IMR-90 (cell line): ENCODE measurements at regions not wholly inside any gene's neighbourhood (a gene's known extent, or its start where the extent isn't known, plus 50 kb on each side); places are given as distances from the start of the nearest gene placed in this dataset.

ENCODE experiments used
- ATAC-seq: fragments of 200-7000 bp; cut with Tn5 transposase; 2 replicates; pipeline ENCODE4 v1.9.1; 2020; ENCODE audit warnings: low read depth, mild to moderate bottlenecking, moderate library complexity
- BruUV-seq: library from RNA; stranded (reverse); fragments of 400-500 nt; replicated peaks from 2 replicates; lab custom pipeline; 2021; lab: Mats Ljungman, UMichigan
- CTCF ChIA-PET: fragments of 300-600 bp; formaldehyde crosslinking; extraction: SDS; loops from one replicate; lab custom pipeline; 2021; ENCODE audit warnings: antibody characterized with exemption; lab: Yijun Ruan, JAX
- POLR2A ChIA-PET: fragments of 300-600 bp; sonication (Branson Sonifier 250); formaldehyde crosslinking; loops from one replicate; lab custom pipeline; 2022; ENCODE audit warnings: antibody characterized with exemption; ENCODE audit not compliant: unreplicated experiment; lab: Charles Lee
- DNase-seq: peaks from one replicate; pipeline ENCODE4 v3.0.0; 2013
- H2AFZ ChIP-seq: replicated peaks from 2 replicates; pipeline ENCODE3; 2013; ENCODE audit warnings: low read length, mild to moderate bottlenecking; ENCODE audit not compliant: poor library complexity
- H2AK5ac ChIP-seq: 2 replicates; pipeline ENCODE4 v1.6.1; 2013; ENCODE audit warnings: low read depth, low read length, inconsistent platforms
- H2AK9ac ChIP-seq: replicated peaks from 2 replicates; pipeline ENCODE3; 2013; ENCODE audit warnings: mild to moderate bottlenecking, low read depth, low read length, moderate library complexity; ENCODE audit not compliant: poor library complexity
- H2BK120ac ChIP-seq: 2 replicates; pipeline ENCODE4 v1.6.1; 2013; ENCODE audit warnings: low read depth, low read length, inconsistent platforms
- H2BK15ac ChIP-seq: 3 replicates; pipeline ENCODE4 v1.6.1; 2013; ENCODE audit warnings: low read depth, low read length, inconsistent platforms
- H2BK20ac ChIP-seq: 2 replicates; pipeline ENCODE4 v1.6.1; 2013; ENCODE audit warnings: low read depth, mild to moderate bottlenecking, inconsistent platforms, low read length, moderate library complexity
- H2BK5ac ChIP-seq: 2 replicates; pipeline ENCODE4 v1.6.1; 2013; ENCODE audit warnings: mild to moderate bottlenecking, low read depth, low read length, inconsistent platforms; ENCODE audit not compliant: poor library complexity, severe bottlenecking
- H3K14ac ChIP-seq: replicated peaks from 2 replicates; pipeline ENCODE4 v1.6.1; 2013; ENCODE audit warnings: low read depth, low read length, inconsistent platforms
- H3K18ac ChIP-seq: 2 replicates; pipeline ENCODE4 v1.6.1; 2013; ENCODE audit warnings: low read depth, low read length, control low read depth
- H3K23ac ChIP-seq: 2 replicates; pipeline ENCODE4 v1.6.1; 2013; ENCODE audit warnings: low read depth, low read length, inconsistent platforms
- H3K27ac ChIP-seq: 2 replicates; pipeline ENCODE4 v1.5.1; 2013; ENCODE audit warnings: mild to moderate bottlenecking, control low read depth, low read length; ENCODE audit not compliant: insufficient read depth
- H3K27me3 ChIP-seq: 2 replicates; pipeline ENCODE4 v1.6.1; 2013; ENCODE audit warnings: low read length; ENCODE audit not compliant: control insufficient read depth, insufficient read depth
- H3K36me3 ChIP-seq: 2 replicates; pipeline ENCODE4 v1.6.1; 2013; ENCODE audit warnings: low read length, mixed read lengths; ENCODE audit not compliant: control insufficient read depth, insufficient read depth
- H3K4ac ChIP-seq: 2 replicates; pipeline ENCODE4 v1.6.1; 2013; ENCODE audit warnings: low read depth, low read length, inconsistent platforms
- H3K4me1 ChIP-seq: 2 replicates; pipeline ENCODE4 v1.6.1; 2013; ENCODE audit warnings: low read length, mixed read lengths; ENCODE audit not compliant: control insufficient read depth, insufficient read depth
- H3K4me2 ChIP-seq: 2 replicates; pipeline ENCODE4 v1.6.1; 2013; ENCODE audit warnings: low read depth, mild to moderate bottlenecking, control low read depth, low read length, moderate library complexity
- H3K4me3 ChIP-seq: 2 replicates; pipeline ENCODE4 v1.5.1; 2013; ENCODE audit warnings: low read depth, mild to moderate bottlenecking, control low read depth, low read length, moderate library complexity; ENCODE audit not compliant: insufficient read depth
- H3K56ac ChIP-seq: 2 replicates; pipeline ENCODE4 v1.6.1; 2013; ENCODE audit warnings: low read length, inconsistent platforms; ENCODE audit not compliant: insufficient read depth; ENCODE audit errors: extremely low read depth
- H3K79me1 ChIP-seq, 2 experiments: 2 replicates each; pipeline ENCODE4 v1.6.1; 2013; ENCODE audit warnings: low read length in 2 of 2, inconsistent platforms in 1 of 2, low read depth in 1 of 2
- H3K9ac ChIP-seq: 2 replicates; pipeline ENCODE4 v1.6.1; 2013; ENCODE audit warnings: low read depth, low read length, control low read depth
- H3K9me1 ChIP-seq: 2 replicates; pipeline ENCODE4 v1.6.1; 2013; ENCODE audit warnings: low read length, inconsistent platforms; ENCODE audit not compliant: insufficient read depth
- H3K9me3 ChIP-seq: 2 replicates; pipeline ENCODE4 v1.6.1; 2013; ENCODE audit warnings: low read length; ENCODE audit not compliant: control insufficient read depth, insufficient read depth
- H4K20me1 ChIP-seq: 2 replicates; pipeline ENCODE4 v1.6.1; 2013; ENCODE audit warnings: low read length, inconsistent platforms; ENCODE audit not compliant: insufficient read depth
- H4K5ac ChIP-seq: 2 replicates; pipeline ENCODE4 v1.6.1; 2013; ENCODE audit warnings: mild to moderate bottlenecking, low read depth, low read length, control low read depth
- H4K8ac ChIP-seq, 2 experiments: 2 replicates each; pipeline ENCODE4 v1.6.1; 2013; ENCODE audit warnings: low read depth in 2 of 2, low read length in 2 of 2, control low read depth in 1 of 2, inconsistent platforms in 1 of 2
- H4K91ac ChIP-seq: 2 replicates; pipeline ENCODE4 v1.6.1; 2013; ENCODE audit warnings: low read depth, low read length, inconsistent platforms; ENCODE audit not compliant: insufficient read depth
- BHLHE40 ChIP-seq: fragments of 150-350 bp; IDR thresholded peaks from 2 replicates; pipeline ENCODE4 v1.6.1; 2016; ENCODE audit warnings: mild to moderate bottlenecking, low read depth, low read length
- CEBPB ChIP-seq: IDR thresholded peaks from 2 replicates; pipeline ENCODE4 v1.6.1; 2012; ENCODE audit warnings: low read depth, low read length, improper control_type of control experiment
- CHD1 ChIP-seq: IDR thresholded peaks from 2 replicates; pipeline ENCODE4 v1.6.1; 2012; ENCODE audit warnings: low read depth, low read length, improper control_type of control experiment
- CTCF ChIP-seq: conservative IDR thresholded peaks from 2 replicates; pipeline ENCODE4 v1.5.1; 2012; ENCODE audit warnings: mild to moderate bottlenecking, low read depth, low read length, improper control_type of control experiment
- ELK1 ChIP-seq: fragments of 150-350 bp; IDR thresholded peaks from 2 replicates; pipeline ENCODE4 v1.6.1; 2016; ENCODE audit warnings: low read depth, mild to moderate bottlenecking, low read length, moderate library complexity, borderline replicate concordance
- FOS ChIP-seq: fragments of 150-350 bp; IDR thresholded peaks from 2 replicates; pipeline ENCODE4 v1.6.1; 2016; ENCODE audit warnings: low read depth, low read length
- MAFK ChIP-seq: IDR thresholded peaks from 2 replicates; pipeline ENCODE4 v1.6.1; 2012; ENCODE audit warnings: low read depth, low read length, improper control_type of control experiment
- MAZ ChIP-seq: IDR thresholded peaks from 2 replicates; pipeline ENCODE4 v1.6.1; 2012; ENCODE audit warnings: low read depth, mild to moderate bottlenecking, low read length, improper control_type of control experiment, moderate library complexity, borderline replicate concordance
- MXI1 ChIP-seq: IDR thresholded peaks from 2 replicates; pipeline ENCODE4 v1.6.1; 2012; ENCODE audit warnings: low read depth, mild to moderate bottlenecking, low read length, moderate library complexity, borderline replicate concordance
- NFE2L2 ChIP-seq: fragments of 150-350 bp; IDR thresholded peaks from 2 replicates; pipeline ENCODE4 v1.6.1; 2016; ENCODE audit warnings: low read depth, mild to moderate bottlenecking, low read length
- POLR2A ChIP-seq: IDR thresholded peaks from 2 replicates; pipeline ENCODE4 v1.6.1; 2012; ENCODE audit warnings: mild to moderate bottlenecking, low read depth, low read length
- RAD21 ChIP-seq: IDR thresholded peaks from 2 replicates; pipeline ENCODE4 v1.6.1; 2012; ENCODE audit warnings: low read length, improper control_type of control experiment
- RCOR1 ChIP-seq: IDR thresholded peaks from 2 replicates; pipeline ENCODE4 v1.6.1; 2012; ENCODE audit warnings: mild to moderate bottlenecking, low read length, improper control_type of control experiment; ENCODE audit not compliant: insufficient replicate concordance
- RFX5 ChIP-seq: IDR thresholded peaks from 2 replicates; pipeline ENCODE4 v1.8.0; 2012; ENCODE audit warnings: low read depth, mild to moderate bottlenecking, low read length, moderate library complexity
- SMC3 ChIP-seq: fragments of 150-350 bp; IDR thresholded peaks from 2 replicates; pipeline ENCODE4 v1.6.1; 2016; ENCODE audit warnings: low read depth, mild to moderate bottlenecking, antibody characterized with exemption, low read length, moderate library complexity
- WGBS, 2 experiments: methylation state at CpG; one replicate each; pipeline versions ENCODE4 v1.1.5 to v1.1.7; 2013; ENCODE audit warnings: missing lambda C conversion rate in 2 of 2; ENCODE audit not compliant: insufficient read length in 1 of 2; ENCODE audit errors: extremely low coverage in 2 of 2; 5-methylcytosine and 5-hydroxymethylcytosine counted together
- dilution Hi-C: fragments of 300-500 bp; cut with HindIII; formaldehyde crosslinking; loops from one replicate; pipeline ENCODE4 v1.14.3; 2018; ENCODE audit warnings: low sequenced_read_pairs; ENCODE audit not compliant: unreplicated experiment
- in situ Hi-C: fragments of 300-500 bp; cut with MboI; formaldehyde crosslinking; loops from 3 replicates; pipeline ENCODE4 v1.14.3; 2019; ENCODE audit warnings: low sequenced_read_pairs, inconsistent platforms, mixed read lengths
- intact Hi-C: fragments of 100-400 bp; cut with micrococcal nuclease; formaldehyde crosslinking; loops from 2 replicates; pipeline ENCODE4 v1.10.0; 2022
- TF ChIP-seq, protein P1 (sequence below): fragments of 150-350 bp; IDR thresholded peaks from 2 replicates; pipeline ENCODE4 v1.6.1; 2017; ENCODE audit warnings: mild to moderate bottlenecking, antibody characterized with exemption, low read length, low read depth

- Histone ChIP-seq H3K9ac (no peak overlapping the region), H2AK5ac (no peak overlapping the region), H4K5ac (no peak overlapping the region), H3K14ac (no peak overlapping the region), H3K9me3 (no peaks in the 10 kb centered on the region), H3K4me1 (no peaks in the 10 kb centered on the region; the same call in 1 of the 2 replicates), H3K27ac (no peak overlapping the region), H2AFZ (no peak overlapping the region), H3K4ac (no peak overlapping the region), H2BK120ac (no peak overlapping the region), H2BK15ac (no peak overlapping the region), H2BK20ac (no peak overlapping the region), H3K9me1 (no peaks in the 10 kb centered on the region), H3K56ac (no peak overlapping the region), H3K79me1 (no peaks in the 10 kb centered on the region), H3K18ac (no peak overlapping the region), H2AK9ac (no peak overlapping the region), H2BK5ac (no peak overlapping the region), H3K4me2 (no peak overlapping the region), H3K23ac (no peak overlapping the region), H4K8ac (no peak overlapping the region), H3K4me3 (no peak overlapping the region), H3K36me3 (no peaks in the 10 kb centered on the region), H4K20me1 (no peaks in the 10 kb centered on the region), H3K27me3 (no peaks in the 10 kb centered on the region), H4K91ac (no peak overlapping the region)
- POLR2A ChIA-PET = no interaction called here
- CTCF ChIA-PET = no interaction called here
- ATAC-seq = no peak
- TF ChIP-seq RFX5 = no peak
- TF ChIP-seq RCOR1 = no peak
- no peak for TF ChIP-seq SMC3
- no peak for TF ChIP-seq MXI1
- TF ChIP-seq MAZ = no peak
- TF ChIP-seq ELK1 = no peak
- no peak for TF ChIP-seq NFE2L2
- no peak for TF ChIP-seq RAD21
- no peak for TF ChIP-seq FOS
- TF ChIP-seq CTCF = no peak
- TF ChIP-seq CHD1 = no peak
- TF ChIP-seq, protein P1, sequence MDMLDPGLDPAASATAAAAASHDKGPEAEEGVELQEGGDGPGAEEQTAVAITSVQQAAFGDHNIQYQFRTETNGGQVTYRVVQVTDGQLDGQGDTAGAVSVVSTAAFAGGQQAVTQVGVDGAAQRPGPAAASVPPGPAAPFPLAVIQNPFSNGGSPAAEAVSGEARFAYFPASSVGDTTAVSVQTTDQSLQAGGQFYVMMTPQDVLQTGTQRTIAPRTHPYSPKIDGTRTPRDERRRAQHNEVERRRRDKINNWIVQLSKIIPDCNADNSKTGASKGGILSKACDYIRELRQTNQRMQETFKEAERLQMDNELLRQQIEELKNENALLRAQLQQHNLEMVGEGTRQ = no peak
- no peak for TF ChIP-seq CEBPB
- no peak for TF ChIP-seq MAFK
- TF ChIP-seq POLR2A = no peak
- TF ChIP-seq BHLHE40 = no peak
- in situ Hi-C loops (no loop called here), intact Hi-C loops (no loop called here), dilution Hi-C loops (no loop called here)
- BruUV-seq = no TSS peak
- 96% methylated on average over 3 of the region's 4 CpGs; no CpG with 5 or more reads in 1 of the 2 experiments for WGBS, 2 experiments
- DNase-seq = no peak
Observed at GRCh38 chr3:106086636-106087035, 217.8 kb upstream of the CBLB start.
